Breast epithelium (tissue), 4 donors: ENCODE measurements at regions not wholly inside any gene's neighbourhood (a gene's known extent, or its start where the extent isn't known, plus 50 kb on each side); places are given as distances from the start of the nearest gene placed in this dataset.

Source experiments
- DNase-seq, 2 donors: peaks; one replicate each; pipeline ENCODE4 v3.0.0-alpha.2; 2019; ENCODE audit warnings: low spot score in 2 of 2
- H3K27ac ChIP-seq, 2 donors: fragments of 200-600 bp; sonication (generic) in 1 of 2; one replicate each; pipeline ENCODE4 v1.5.1; 2016 to 2019; ENCODE audit warnings: mild to moderate bottlenecking in 1 of 2
- H3K27me3 ChIP-seq, 2 donors: fragments of 200-600 bp; sonication (generic) in 1 of 2; one replicate each; pipeline versions ENCODE4 v1.5.1 to v1.6.0; 2017 to 2019; ENCODE audit warnings: control low read depth in 1 of 2, mild to moderate bottlenecking in 1 of 2
- H3K36me3 ChIP-seq: fragments of 200-600 bp; one replicate; pipeline ENCODE4 v1.5.1; 2019
- H3K4me1 ChIP-seq, 2 donors: fragments of 200-600 bp; sonication (generic); one replicate each; pipeline ENCODE4 v1.5.1; 2016 to 2019; ENCODE audit warnings: control low read depth in 1 of 2
- H3K4me3 ChIP-seq, 3 donors: fragments of 200-600 bp; sonication (generic); 1 replicate in 2 of 3; 2 replicates in 1 of 3; pipeline ENCODE4 v1.5.1; 2016 to 2019; ENCODE audit warnings: mild to moderate bottlenecking in 3 of 3, moderate library complexity in 2 of 3
- H3K9me3 ChIP-seq, 2 donors: fragments of 200-600 bp; sonication (generic) in 1 of 2; one replicate each; pipeline ENCODE4 v1.5.1; 2016 to 2019; ENCODE audit warnings: control low read depth in 1 of 2
- CTCF ChIP-seq, 3 donors: fragments of 450-650 bp; IDR thresholded peaks; one replicate each; pipeline ENCODE4 v1.5.1; 2016 to 2017; ENCODE audit warnings: antibody characterized with exemption in 3 of 3, mild to moderate bottlenecking in 3 of 3, moderate library complexity in 3 of 3
- POLR2A ChIP-seq: fragments of 450-650 bp; IDR thresholded peaks from one replicate; pipeline ENCODE4 v1.6.1; 2016; ENCODE audit warnings: antibody characterized with exemption, mild to moderate bottlenecking, moderate library complexity
- POLR2AphosphoS5 ChIP-seq, 3 donors: sonication (generic); formaldehyde crosslinking; IDR thresholded peaks; one replicate each; pipeline ENCODE4 v1.6.1; 2017; ENCODE audit warnings: antibody characterized with exemption in 3 of 3
- intact Hi-C: fragments of 100-400 bp; cut with DNase I; formaldehyde crosslinking; loops from one replicate; pipeline ENCODE4 v1.15.1; 2023; ENCODE audit warnings: low total_unique reads

- Histone ChIP-seq H3K27me3 (no peaks in the 10 kb centered on the region), H3K27ac (no peak overlapping the region), H3K36me3 (no peaks in the 10 kb centered on the region), H3K9me3 (no peaks in the 10 kb centered on the region), H3K4me3 (no peak overlapping the region), H3K4me1 (no peaks in the 10 kb centered on the region)
- no peak for TF ChIP-seq POLR2A
- no peak for TF ChIP-seq CTCF (IDR thresholded peaks at IDR 0.05)
- no peak for TF ChIP-seq POLR2AphosphoS5 (IDR thresholded peaks at IDR 0.05)
- intact Hi-C loops: no loop called here
- no peak for DNase-seq
Measured at GRCh38 chr4:52259978-52260377, 208.9 kb downstream of the SPATA18 start.

- DNase-seq: no peak
- TF ChIP-seq POLR2AphosphoS5 (IDR thresholded peaks at IDR 0.05) (no peak), CTCF (IDR thresholded peaks at IDR 0.05) (no peak), POLR2A (no peak)
- H3K9me3 ChIP-seq: no peaks in the 10 kb centered on the region
- no peaks in the 10 kb centered on the region for H3K36me3 ChIP-seq
- H3K4me1 ChIP-seq: no peaks in the 10 kb centered on the region
- intact Hi-C loops: no loop called here
- no peaks in the 10 kb centered on the region for H3K27me3 ChIP-seq
- no peak overlapping the region for H3K27ac ChIP-seq
- H3K4me3 ChIP-seq: no peak overlapping the region
Measured at GRCh38 chr4:52260514-52261210, 209.6 kb downstream of the SPATA18 start.

- peak overlapping the region in 1 of 2 donors; percentile 21 for H3K27ac ChIP-seq
- no peaks in the 10 kb centered on the region for H3K36me3 ChIP-seq
- no peaks in the 10 kb centered on the region for H3K4me1 ChIP-seq
- no peak for TF ChIP-seq CTCF (IDR thresholded peaks at IDR 0.05)
- no peak for TF ChIP-seq POLR2AphosphoS5 (IDR thresholded peaks at IDR 0.05)
- intact Hi-C loops: no loop called here
- H3K27me3 ChIP-seq: no peaks in the 10 kb centered on the region
- no peaks in the 10 kb centered on the region for H3K9me3 ChIP-seq
- no peak overlapping the region for H3K4me3 ChIP-seq
- no peak for DNase-seq
Measured at GRCh38 chr4:52263607-52264006, 212.5 kb downstream of the SPATA18 start.

- DNase-seq: no peak
- Histone ChIP-seq H3K4me3 (no peak overlapping the region), H3K27me3 (no peaks in the 10 kb centered on the region), H3K27ac (no peak overlapping the region), H3K9me3 (no peaks in the 10 kb centered on the region), H3K36me3 (no peaks in the 10 kb centered on the region), H3K4me1 (no peaks in the 10 kb centered on the region)
- no peak for TF ChIP-seq POLR2AphosphoS5 (IDR thresholded peaks at IDR 0.05)
- TF ChIP-seq CTCF (IDR thresholded peaks at IDR 0.05): no peak
- no peak for TF ChIP-seq POLR2A
- intact Hi-C loops: no loop called here
Measured at GRCh38 chr4:52265781-52266525, 214.8 kb downstream of the SPATA18 start.

GRCh38 chr4:52266537-52267137 lies 215.5 kb downstream of the SPATA18 start:
- Histone ChIP-seq H3K36me3 (no peaks in the 10 kb centered on the region), H3K4me1 (no peaks in the 10 kb centered on the region), H3K27me3 (no peaks in the 10 kb centered on the region), H3K9me3 (no peaks in the 10 kb centered on the region), H3K27ac (no peak overlapping the region), H3K4me3 (no peak overlapping the region)
- DNase-seq: no peak
- TF ChIP-seq POLR2A (no peak), POLR2AphosphoS5 (IDR thresholded peaks at IDR 0.05) (no peak), CTCF (IDR thresholded peaks at IDR 0.05) (no peak)
- intact Hi-C loops: no loop called here
